ENCODE measurements at regions not wholly inside any gene's neighbourhood (a gene's known extent, or its start where the extent isn't known, plus 50 kb on each side); places are given as distances from the start of the nearest gene placed in this dataset.
A peak's percentile ranks its signal among the peaks of the same experiment; 100 is the strongest.

DNA sequence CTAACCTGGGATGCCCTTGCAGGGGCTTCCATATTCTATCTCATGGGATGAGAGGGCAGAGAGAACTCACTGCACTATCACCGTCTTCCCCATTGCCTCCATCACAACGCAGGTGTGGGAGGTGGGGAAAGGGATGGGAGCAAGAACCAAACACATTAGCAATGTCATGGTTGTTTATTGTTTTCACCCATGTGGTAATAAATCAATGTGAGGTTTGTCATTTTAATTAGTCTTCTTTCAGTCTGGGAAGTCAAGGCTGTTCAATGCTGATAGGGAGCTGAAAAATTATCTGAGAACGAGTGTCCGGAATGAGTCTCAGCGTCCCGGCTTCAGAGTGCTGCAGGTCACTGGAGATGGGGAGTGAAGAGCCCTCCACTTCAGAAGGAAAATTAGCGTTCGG is 268.5 kb downstream of the DUSP10 start:
- H3K36me3 ChIP-seq, result no peaks in the 10 kb centered on the region
- peaks cover 7% of the 10 kb centered on the region for H3K4me1 ChIP-seq
- 0 out of 2 replicates have a peak overlapping the region, but pooled peaks have one; percentile 16 for H3K4me2 ChIP-seq
- H3K27ac ChIP-seq, result no peak overlapping the region
- TF ChIP-seq Cebpa-rat (IDR thresholded peaks at IDR 0.05), result no peak
- H3K27me3 ChIP-seq, result no peaks in the 10 kb centered on the region
- no peaks in the 10 kb centered on the region for H4K20me1 ChIP-seq
- no peak overlapping the region for H3K9ac ChIP-seq
- H3K4me3 ChIP-seq, result no peak overlapping the region
- peaks cover 3% of the 10 kb centered on the region; the same call in 1 of the 2 replicates for H3K9me3 ChIP-seq

GRCh38 chr1:221477252-221477651 is 264.6 kb downstream of the DUSP10 start:
- no peak for TF ChIP-seq Cebpa-rat (IDR thresholded peaks at IDR 0.05)
- Histone ChIP-seq H4K20me1 (no peaks in the 10 kb centered on the region), H3K4me2 (no peak overlapping the region), H3K4me1 (peaks cover 7% of the 10 kb centered on the region), H3K27ac (no peak overlapping the region), H3K4me3 (no peak overlapping the region), H3K36me3 (no peaks in the 10 kb centered on the region), H3K9ac (no peak overlapping the region), H3K9me3 (no peaks in the 10 kb centered on the region), H3K27me3 (no peaks in the 10 kb centered on the region)

- H3K27ac ChIP-seq, result no peak overlapping the region
- no peaks in the 10 kb centered on the region for H4K20me1 ChIP-seq
- H3K9me3 ChIP-seq, result no peaks in the 10 kb centered on the region
- no peak overlapping the region for H3K4me2 ChIP-seq
- no peak overlapping the region for H3K4me3 ChIP-seq
- no peak overlapping the region for H3K9ac ChIP-seq
- peaks cover under 1% of the 10 kb centered on the region for H3K4me1 ChIP-seq
- no peaks in the 10 kb centered on the region for H3K27me3 ChIP-seq
- TF ChIP-seq Cebpa-rat (IDR thresholded peaks at IDR 0.05), result no peak
- H3K36me3 ChIP-seq, result no peaks in the 10 kb centered on the region
Observed at GRCh38 chr1:221478050-221478949, 263.6 kb downstream of the DUSP10 start.

- TF ChIP-seq Cebpa-rat (IDR thresholded peaks at IDR 0.05), result no peak
- Histone ChIP-seq H3K9ac (no peak overlapping the region), H4K20me1 (no peaks in the 10 kb centered on the region), H3K27me3 (no peaks in the 10 kb centered on the region), H3K36me3 (no peaks in the 10 kb centered on the region), H3K4me2 (no peak overlapping the region), H3K9me3 (no peaks in the 10 kb centered on the region), H3K4me1 (no peaks in the 10 kb centered on the region), H3K27ac (no peak overlapping the region), H3K4me3 (no peak overlapping the region)
Observed at GRCh38 chr1:221487781-221488524, 253.9 kb downstream of the DUSP10 start.

DNA sequence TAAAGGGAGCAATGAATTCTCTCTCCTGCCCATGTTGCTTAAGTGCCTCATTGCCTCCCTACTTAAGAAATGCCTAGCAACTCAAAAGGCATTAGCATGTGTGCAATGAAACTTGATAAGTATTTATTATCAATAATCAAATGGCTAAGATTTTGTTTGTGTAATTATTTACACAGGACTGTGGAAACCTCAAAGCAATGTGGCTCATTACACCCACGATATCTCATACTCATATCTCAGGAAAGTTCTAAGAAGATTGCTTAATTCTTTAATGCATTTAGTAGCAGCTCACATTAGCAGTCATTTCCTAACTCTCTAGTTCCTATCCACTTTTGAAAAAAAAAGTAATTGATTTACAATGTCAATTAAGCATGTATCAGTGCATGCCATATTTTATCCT is 253.3 kb downstream of the DUSP10 start:
- H3K36me3 ChIP-seq, result no peaks in the 10 kb centered on the region
- no peaks in the 10 kb centered on the region for H3K9me3 ChIP-seq
- no peak overlapping the region for H3K27ac ChIP-seq
- no peaks in the 10 kb centered on the region for H4K20me1 ChIP-seq
- H3K4me3 ChIP-seq, result no peak overlapping the region
- H3K9ac ChIP-seq, result no peak overlapping the region
- H3K4me2 ChIP-seq, result no peak overlapping the region
- no peak for TF ChIP-seq Cebpa-rat (IDR thresholded peaks at IDR 0.05)
- H3K27me3 ChIP-seq, result no peaks in the 10 kb centered on the region
- H3K4me1 ChIP-seq, result no peaks in the 10 kb centered on the region

- no peak overlapping the region for H3K9ac ChIP-seq
- H3K9me3 ChIP-seq, result no peaks in the 10 kb centered on the region
- no peaks in the 10 kb centered on the region for H3K4me1 ChIP-seq
- no peak overlapping the region for H3K4me3 ChIP-seq
- no peaks in the 10 kb centered on the region for H3K36me3 ChIP-seq
- H3K27ac ChIP-seq, result no peak overlapping the region
- H3K27me3 ChIP-seq, result no peaks in the 10 kb centered on the region
- no peak overlapping the region for H3K4me2 ChIP-seq
- no peaks in the 10 kb centered on the region for H4K20me1 ChIP-seq
- no peak for TF ChIP-seq Cebpa-rat (IDR thresholded peaks at IDR 0.05)
Observed at GRCh38 chr1:221494670-221495069, 247.2 kb downstream of the DUSP10 start.

- Histone ChIP-seq H3K4me2 (no peak overlapping the region), H3K36me3 (no peaks in the 10 kb centered on the region), H3K9me3 (no peaks in the 10 kb centered on the region), H3K9ac (no peak overlapping the region), H3K27me3 (no peaks in the 10 kb centered on the region), H3K4me3 (no peak overlapping the region), H4K20me1 (no peaks in the 10 kb centered on the region), H3K27ac (no peak overlapping the region), H3K4me1 (no peaks in the 10 kb centered on the region)
- TF ChIP-seq Cebpa-rat (IDR thresholded peaks at IDR 0.05), result no peak
Observed at GRCh38 chr1:221497046-221497445, 244.8 kb downstream of the DUSP10 start.

DNA sequence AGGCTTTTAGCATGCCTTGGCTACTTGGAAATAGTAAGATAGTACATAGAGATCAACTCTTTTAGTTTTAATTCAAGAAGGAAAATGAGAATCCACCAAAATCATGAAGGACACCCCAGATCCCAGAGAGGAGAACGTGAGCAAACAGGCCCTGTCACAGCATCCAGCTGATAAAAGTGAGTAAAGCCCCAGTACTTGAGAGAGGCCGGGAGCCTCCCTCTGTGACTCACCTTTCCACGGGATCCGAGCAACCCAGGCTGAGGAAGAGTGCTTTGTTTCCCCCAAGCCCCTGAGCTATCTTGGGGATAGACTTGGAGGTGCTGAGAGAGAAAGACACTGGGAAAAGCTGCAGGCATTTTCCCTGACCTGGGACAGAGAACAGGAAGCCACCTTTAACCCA is 238.6 kb downstream of the DUSP10 start:
- no peak overlapping the region for H3K4me2 ChIP-seq
- peaks cover 21% of the 10 kb centered on the region for H3K9me3 ChIP-seq
- no peaks in the 10 kb centered on the region for H3K27me3 ChIP-seq
- H3K4me3 ChIP-seq, result no peak overlapping the region
- H3K9ac ChIP-seq, result no peak overlapping the region
- no peaks in the 10 kb centered on the region for H4K20me1 ChIP-seq
- no peaks in the 10 kb centered on the region for H3K4me1 ChIP-seq
- no peaks in the 10 kb centered on the region for H3K36me3 ChIP-seq
- no peak overlapping the region for H3K27ac ChIP-seq
- TF ChIP-seq Cebpa-rat (IDR thresholded peaks at IDR 0.05), result no peak

DNA sequence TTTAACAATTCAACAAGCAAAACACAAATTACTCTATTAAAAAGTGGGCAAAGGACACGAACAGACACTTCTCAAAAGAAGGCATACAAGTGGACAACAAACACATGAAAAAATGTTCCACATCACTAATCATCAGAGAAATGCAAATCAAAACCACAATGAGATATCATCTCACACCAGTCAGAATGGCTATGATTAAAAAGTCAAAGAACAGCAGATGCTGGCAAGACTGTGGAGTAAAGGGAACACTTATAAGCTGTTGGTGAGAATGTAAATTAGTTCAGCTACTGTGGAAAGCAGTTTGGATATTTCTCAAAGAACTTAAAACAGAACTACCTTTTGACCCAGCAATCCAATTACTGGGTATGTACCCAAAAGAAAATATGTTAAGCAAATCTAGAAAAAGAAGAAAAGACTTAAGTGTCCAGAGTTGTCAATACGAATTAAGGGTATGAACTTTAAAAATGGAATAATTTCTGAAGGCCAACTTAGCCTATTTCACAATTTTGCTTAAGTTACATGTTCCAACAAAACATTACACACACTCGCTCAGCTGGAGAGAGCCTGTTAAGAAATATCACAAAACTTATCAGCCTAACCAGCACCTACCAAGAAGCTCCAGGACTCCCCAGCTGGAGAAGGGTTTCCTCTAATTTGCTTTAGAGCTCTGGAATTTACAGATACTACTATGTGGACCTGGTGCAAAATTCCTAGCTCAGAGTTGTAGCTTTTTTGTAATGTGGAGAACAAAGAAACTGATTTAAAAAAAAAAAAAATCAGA is 232.1 kb downstream of the DUSP10 start:
- H3K4me3 ChIP-seq, result no peak overlapping the region
- no peaks in the 10 kb centered on the region for H3K36me3 ChIP-seq
- H3K27me3 ChIP-seq, result no peaks in the 10 kb centered on the region
- H3K9ac ChIP-seq, result no peak overlapping the region
- no peak overlapping the region for H3K27ac ChIP-seq
- H3K4me1 ChIP-seq, result peaks cover 8% of the 10 kb centered on the region; the same call in 1 of the 2 replicates
- H3K4me2 ChIP-seq, result 0 out of 2 replicates have a peak overlapping the region, but pooled peaks have one; percentile 3
- no peaks in the 10 kb centered on the region for H4K20me1 ChIP-seq
- peaks cover 16% of the 10 kb centered on the region for H3K9me3 ChIP-seq
- TF ChIP-seq Cebpa-rat (IDR thresholded peaks at IDR 0.05), result no peak

Data from BLaER1 (cell line).